ENCODE measurements at regions not wholly inside any gene's neighbourhood (a gene's known extent, or its start where the extent isn't known, plus 50 kb on each side); places are given as distances from the start of the nearest gene placed in this dataset.
"Not testable (repeated sequence)": the region's sequence is repeated elsewhere in the genome, so short reads cannot be mapped to it uniquely, and the experiment has no call there.

DNA sequence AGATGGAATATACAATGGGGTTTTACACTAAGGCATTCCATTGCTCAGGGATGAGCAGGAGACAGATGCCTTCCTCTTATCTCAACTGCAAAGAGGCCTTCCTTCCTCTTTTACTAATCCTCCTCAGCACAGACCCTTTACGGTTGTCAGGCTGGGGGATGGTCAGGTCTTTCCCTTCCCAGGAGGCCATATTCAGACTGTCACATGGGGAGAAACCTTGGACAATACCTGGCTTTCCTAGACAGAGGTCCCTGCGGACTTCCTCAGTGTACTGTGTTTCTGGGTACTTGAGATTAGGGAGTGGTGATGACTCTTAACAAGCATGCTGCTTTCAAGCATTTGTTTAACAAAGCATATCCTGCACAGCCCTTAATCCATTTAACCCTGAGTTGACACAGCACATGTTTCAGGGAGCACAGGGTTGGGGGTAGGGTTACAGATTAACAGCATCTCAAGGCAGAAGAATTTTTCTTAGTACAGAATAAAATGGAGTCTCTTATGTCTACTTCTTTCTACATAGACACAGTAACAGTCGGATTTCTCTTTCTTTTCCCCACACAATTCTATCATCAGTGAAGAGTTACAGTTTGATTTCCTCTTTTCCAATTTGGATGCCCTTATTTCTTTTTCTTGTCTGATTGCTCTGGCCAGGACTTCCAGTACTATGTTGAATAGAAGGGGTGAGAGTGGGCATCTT is 737.1 kb downstream of the TRHDE start:
- not testable (repeated sequence) for DNase-seq (ENCODE audit: low read depth, low spot score)

DNA sequence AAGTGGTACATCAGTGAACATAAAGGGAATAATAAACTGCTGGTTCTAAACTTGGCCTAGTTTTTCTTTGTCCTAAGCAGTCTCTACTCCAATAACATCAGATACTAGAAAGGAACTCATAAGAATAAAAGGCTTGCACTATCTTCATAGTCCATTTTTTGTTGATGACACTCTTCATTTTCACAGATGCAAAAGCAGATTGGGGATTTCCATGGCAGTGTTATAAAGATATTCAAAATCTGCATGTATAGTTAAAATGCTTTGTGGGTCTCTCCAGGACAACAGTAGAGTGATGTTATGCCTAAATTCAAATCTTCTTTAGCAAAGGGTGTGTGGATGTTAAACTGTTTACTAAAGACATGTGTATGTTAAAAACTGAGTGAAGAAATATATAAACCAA is 745.8 kb downstream of the TRHDE start:
- DNase-seq (ENCODE audit: low read depth, low spot score) = no peak

DNA sequence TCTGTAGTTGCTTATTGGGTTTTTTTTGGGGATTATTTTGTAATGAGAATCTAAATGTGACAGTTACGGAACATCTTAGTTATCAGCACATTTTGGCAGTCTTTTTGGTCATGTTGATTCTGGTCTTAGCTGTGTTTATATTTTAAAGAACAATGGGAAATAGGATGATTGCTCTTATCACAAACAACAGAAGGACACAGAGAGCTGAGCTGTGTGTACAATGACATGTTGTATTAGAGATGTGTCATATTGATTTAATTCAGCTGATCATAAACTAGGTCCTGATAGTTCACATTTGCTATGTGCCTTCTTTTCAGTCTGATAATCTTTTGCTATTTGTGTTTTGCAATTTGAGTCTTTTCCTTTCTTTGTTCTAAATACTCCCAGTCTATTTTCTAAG is 781.7 kb downstream of the TRHDE start:
- no peak for DNase-seq (ENCODE audit: low read depth, low spot score)

DNA sequence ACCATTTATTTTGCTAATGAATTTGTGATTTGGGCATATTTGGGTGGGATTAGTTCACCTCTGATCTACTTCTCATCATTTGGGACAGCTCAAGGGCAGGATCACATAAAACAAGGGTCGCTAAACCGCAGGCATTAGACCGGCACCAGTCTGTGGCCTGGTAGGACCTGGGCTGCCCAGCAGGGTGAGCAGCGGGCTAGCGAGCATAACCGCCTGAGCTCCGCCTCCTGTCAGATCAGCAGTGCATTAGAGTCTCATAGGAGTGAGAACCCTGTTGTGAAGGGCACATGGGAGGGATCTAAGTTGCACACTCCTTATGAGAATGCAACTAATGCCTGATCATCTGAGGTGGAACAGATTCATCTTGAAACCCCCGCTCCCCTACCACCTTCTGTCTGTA is 785.3 kb downstream of the TRHDE start:
- no peak for DNase-seq (ENCODE audit: low read depth, low spot score)

DNA sequence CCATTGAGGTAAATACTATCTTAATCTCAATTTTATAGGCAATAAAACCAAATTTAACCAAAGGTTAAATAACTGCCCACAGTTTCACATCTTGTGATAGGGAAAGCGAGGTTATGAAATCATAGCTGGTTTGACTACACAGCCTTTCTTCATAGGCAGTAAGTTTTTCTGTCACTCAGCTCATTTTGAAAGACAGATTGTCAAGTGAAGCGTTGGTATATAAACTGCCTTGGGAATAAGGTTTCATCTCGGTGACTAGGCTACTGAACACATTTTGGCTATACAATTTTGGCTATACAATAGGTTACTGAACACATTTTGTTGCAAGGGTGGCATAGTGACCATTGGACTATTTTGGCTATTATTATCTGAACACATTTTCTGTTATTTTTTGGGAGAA is 793.7 kb downstream of the TRHDE start:
- no peak for DNase-seq (ENCODE audit: low read depth, low spot score)

DNA sequence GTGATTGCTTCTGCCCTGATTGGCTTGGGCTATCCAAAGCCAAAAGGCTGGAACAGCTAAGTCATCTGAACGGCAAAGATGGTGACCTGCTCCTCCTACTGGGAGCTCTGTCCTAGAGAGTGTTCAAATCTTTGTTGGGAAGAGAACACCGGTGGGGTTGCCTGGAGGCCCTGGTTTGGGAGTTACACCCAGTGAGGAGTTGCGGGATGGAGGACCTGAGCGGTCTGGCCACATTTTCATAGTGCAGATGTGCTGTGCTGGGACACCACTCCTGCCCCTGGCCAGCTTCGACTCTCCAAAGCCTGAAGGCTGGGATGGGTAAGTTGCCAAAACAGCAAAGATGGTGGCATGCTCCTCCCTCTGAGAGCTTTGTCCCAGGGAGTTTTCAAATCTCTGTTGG is 795.4 kb downstream of the TRHDE start:
- DNase-seq (ENCODE audit: low read depth, low spot score) = no peak

DNA sequence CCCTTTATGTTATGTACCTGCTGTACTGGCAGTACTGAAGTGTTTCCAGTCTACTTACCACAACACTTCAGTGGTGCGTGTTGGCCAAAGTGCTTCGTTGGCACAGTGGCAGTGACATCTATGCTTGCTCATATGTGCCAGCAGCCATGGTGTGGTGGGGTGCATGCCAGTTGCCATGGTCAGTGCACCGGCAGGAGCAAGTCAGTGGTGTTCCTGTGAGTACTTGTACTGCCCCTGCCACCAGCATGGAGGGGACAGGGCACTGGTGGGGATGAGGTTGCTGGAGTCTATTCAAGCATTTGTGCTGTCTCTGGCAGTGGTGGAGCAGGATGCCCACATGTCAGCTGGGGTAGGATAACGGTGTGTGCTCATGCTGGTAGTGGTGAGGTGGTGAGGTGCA is 800.0 kb downstream of the TRHDE start:
- DNase-seq (ENCODE audit: low read depth, low spot score) = no peak

DNA sequence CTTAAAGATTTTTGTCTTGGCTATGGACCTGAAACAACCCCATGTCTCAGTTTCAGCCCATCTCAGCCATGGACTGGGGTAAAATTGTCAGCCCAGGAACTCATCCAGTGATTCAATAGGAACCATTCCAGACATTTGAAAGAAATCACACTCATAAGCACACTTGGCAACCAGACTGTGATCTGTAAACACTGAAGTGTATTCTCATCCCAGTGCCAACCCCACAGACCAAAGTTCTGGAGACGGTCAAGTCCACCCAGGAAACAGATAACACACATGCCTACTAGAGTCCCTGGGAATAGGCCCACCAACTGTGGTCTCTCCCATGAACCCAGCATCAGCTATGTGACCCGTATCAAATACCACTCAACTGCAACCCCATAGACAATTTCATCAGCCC is 804.6 kb downstream of the TRHDE start:
- no peak for DNase-seq (ENCODE audit: low read depth, low spot score)

DNA sequence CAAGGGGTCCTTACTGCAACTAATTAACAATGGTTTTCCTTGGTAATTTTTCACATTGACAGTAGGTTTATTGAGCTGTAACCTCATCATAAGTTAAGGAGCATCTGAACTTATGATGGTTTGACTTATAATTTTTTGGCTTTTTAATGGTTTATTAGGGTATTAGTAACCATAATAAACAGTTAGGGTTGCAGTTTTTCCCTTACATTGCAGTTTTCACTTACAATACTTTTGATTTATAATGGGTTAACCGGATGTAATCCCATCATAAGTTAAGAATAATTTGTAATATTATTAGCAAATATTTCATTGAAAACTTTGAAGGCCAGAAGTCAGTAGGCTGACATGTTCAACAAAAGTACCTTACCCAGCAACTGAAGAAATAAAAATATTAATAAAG is 811.6 kb downstream of the TRHDE start:
- no peak for DNase-seq (ENCODE audit: low read depth, low spot score)

DNA sequence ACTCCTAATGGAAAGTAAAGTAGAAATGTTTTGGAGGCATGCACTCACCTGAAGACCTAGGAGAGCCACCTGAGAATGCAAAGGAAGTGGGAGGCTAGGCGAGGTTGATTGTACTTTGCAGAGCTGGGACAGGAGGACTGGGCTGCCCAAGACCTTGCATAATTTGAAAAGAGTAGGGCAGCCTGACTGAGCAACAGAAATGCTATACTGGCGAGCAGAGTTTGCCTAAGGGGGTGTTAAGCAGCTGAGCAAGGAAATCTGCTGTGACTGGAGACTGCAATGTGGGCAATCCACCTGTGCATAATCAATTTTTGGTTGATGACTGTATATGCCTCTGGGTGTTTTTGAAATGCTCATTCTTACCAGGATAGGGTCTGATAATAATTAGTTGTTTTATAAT is 834.1 kb downstream of the TRHDE start:
- DNase-seq (ENCODE audit: low read depth, low spot score) = no peak

DNA sequence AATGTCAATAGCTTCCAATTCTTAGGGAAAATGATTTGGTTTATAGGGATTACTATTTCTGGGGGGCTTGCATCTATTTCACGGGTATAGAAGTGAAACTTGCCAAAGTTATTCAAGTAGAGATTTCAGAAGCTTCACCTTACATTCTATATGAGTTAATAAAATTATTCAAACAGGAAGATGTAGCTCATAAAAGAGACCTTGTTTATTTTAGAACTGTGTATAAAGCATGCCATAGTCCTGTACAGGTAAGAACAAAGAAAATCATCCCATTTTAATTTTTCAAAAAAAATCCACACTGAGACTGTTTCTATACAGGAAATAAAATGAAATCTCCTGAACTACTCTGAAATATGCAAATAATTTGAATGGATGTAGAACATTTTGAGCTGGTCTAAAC is 834.7 kb downstream of the TRHDE start:
- no peak for DNase-seq (ENCODE audit: low read depth, low spot score)

DNA sequence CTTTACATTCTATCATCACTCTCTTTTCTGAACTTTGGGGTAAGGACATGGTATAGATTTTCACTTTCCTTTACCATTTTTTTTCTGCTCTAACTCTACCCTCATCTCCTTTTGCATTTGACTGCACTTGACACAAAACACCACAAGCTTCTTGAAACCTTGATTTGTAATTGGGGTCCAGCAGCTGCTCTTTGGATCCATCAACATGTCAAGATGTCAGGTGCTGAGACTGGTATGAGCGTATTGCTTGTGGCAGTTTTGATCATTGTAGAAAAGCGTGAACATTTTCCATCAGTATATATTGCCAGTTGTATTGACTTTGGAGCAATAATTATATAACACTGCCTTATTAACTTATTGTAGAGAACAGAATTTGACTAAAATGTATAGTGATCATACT is 838.6 kb downstream of the TRHDE start:
- DNase-seq (ENCODE audit: low read depth, low spot score) = no peak

DNA sequence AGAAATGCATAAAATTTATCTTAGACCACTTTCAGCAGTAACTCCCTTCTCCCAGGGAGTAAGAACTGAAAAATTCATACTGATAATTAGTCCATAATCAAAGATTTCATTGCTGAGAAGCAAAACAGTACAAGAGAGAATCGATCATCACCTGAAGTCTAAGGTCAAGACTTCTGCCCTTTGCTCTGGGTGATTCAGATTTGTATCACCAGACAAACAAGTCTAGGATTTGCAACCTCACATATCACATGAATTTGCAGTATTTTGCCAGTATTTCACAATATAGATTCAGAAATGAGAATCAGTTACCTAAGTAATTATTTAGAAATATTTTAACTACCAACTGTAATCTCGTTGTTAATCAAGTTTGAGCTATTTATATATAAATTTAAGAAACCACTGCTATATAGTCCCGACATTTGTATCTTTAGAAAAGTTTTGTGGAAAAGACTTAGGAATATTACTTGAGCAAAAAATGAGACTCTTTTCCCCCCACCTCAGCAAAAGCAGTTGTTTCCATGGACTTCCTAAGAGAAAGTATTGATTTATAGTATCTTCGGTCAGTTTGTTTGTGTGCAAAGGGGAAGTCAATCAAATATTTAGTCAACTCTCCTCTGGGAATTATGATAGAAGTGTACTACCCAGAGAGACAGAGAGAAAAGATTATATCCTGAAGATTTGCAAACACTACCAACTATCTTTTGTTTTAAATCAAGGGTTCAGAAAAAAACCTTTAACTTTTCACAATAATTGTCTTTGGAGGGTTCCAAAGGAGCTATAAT is 840.1 kb downstream of the TRHDE start:
- no peak for DNase-seq (ENCODE audit: low read depth, low spot score)

DNA sequence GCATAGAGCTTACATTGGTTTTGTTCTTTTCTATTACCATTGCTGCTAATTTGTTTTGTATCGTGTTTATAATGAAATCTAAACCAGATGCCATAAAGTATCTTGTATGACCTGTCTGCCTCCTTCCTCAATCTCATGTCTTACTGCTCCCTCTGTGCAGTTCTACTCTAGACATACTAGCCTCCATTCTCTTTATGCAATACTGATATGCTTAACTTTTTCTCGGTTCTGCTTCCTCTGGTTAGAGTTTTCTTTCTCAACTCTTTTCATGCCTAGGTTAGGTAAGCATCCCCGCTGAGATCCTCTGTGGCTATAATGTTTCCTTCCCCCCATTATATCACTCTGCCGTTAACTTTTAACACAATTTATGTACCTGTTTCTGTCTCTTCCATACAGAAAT is 852.3 kb downstream of the TRHDE start:
- no peak for DNase-seq (ENCODE audit: low read depth, low spot score)

DNA sequence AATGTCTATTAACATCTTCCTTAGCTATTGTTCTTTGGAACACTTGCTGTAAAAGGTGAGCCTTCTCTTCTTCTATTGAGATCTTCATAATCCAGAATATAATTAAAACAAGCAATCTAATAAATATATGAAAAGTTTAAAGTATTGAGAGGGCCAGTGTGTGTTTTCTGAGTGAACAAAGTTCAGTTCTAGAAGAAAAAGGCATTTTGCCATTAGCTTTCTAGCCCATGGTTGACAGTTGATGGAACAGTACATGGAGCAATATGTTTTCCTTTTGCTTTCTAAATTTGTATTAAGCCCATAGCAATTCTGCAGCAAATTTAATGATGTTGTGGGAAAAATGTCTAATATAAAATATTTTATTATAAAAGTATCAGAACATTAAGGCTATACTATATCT is 853.0 kb downstream of the TRHDE start:
- no peak for DNase-seq (ENCODE audit: low read depth, low spot score)

DNA sequence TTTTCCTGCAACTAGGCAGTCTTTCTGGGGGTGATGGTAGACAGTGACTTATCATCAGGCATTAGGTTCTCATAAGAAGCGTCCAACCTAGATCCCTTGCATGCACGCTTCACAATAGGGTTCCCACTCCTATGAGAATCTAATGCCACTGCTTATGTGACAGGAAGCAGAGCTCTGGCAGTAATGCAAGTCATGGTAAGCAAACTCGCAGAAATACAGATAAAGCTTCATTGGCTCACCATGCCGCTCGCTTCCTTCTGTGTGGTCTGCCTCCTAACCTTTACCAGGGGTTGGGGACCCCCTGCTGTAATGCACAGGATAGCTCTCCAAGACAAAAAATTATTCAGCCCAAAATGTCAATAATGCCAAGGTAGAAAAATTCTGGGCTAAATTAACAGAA is 864.2 kb downstream of the TRHDE start:
- DNase-seq (ENCODE audit: low read depth, low spot score) = no peak

DNA sequence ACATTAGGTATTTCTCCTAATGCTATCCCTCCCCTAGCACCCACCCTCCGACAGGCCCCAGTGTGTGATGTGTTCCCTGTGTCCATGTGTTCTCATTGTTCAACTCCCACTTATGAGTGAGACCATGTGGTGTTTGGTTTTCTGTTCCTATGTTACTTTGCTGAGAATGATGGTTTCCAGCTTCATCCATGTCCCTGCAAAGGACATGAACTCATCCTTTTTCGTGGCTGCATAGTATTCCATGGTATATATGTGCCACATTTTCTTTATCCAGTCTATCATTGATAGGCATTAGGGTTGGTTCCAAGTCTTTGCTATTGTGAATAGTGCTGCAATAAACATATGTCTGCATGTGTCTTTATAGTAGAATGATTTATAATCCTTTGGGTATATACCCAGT is 867.5 kb downstream of the TRHDE start:
- not testable (repeated sequence) for DNase-seq (ENCODE audit: low read depth, low spot score)

DNA sequence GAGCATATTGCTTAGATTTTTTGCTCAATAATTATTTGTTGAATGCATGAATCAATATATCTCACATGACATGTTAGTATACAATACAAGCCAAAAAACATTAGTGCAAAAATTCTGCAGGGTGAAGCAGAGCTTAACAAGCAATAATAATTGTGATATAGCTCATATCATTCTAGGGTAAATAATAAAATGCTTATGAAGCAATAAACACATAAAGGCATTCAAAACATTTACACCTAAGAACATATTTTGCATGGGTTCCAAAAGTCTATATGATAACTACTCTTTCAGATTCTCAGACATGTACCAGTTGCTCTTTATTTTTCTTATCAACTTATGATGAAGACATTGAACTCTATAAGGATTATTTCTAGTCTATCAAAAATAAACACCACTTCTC is 886.2 kb downstream of the TRHDE start:
- DNase-seq (ENCODE audit: low read depth, low spot score) = no peak

DNA sequence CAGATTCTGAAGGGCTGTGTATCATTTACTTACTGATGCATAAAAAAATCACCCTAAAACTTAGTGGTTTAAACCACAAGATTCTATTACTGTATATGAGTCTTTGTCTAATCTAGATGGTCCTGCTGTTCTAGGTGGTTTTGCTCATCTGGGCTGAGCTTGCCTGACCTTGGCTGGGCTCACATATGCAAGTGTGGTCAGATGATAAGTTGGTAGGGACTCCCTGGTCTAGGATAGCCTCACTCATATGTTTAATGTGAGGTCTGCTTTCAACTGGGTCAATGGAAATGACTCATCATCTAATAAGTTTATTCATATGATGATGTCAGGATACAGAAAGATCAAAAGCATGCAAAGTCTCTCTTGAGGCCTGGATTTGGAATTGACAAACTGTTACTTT is 887.8 kb downstream of the TRHDE start:
- DNase-seq (ENCODE audit: low read depth, low spot score) = no peak

DNA sequence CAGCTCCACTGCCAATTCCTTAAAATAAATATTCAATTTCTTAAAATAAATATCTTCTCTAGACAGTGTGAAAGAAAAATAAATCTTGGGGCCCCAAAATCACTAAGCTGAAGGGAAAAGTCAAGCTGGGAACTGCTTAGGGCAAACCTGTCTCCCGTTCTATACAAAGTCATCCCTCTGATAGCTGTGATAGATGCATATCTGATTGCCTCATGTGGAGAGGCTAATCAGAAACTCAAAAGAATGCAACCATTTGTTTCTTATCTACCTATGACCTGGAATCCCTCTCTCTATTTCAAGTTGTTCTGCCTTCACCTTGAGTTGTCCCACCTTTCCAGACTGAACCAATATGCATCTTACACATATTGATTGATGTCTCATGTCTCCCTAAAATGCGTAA is 889.8 kb downstream of the TRHDE start:
- no peak for DNase-seq (ENCODE audit: low read depth, low spot score)

DNA sequence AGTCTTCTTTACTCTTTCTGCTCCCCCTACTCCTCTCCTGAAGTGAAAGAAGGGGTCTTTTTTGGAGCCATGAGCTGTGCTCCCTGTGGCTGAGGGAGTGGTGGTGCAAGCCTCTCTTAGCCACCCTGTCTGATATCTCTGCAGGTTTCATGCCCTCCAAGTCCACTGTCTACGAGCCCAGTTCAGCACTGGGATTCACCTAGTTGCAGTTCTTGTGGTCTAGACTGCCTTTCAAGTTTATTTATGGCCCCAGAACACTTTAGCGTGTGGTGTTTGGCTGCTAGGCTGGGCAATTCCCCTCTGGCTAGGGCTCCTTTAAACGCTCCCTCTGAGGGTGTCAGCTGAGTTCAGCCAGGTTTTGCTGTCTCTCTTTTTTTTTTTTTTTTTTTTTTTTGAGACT is 908.6 kb downstream of the TRHDE start:
- no peak for DNase-seq (ENCODE audit: low read depth, low spot score)

DNA sequence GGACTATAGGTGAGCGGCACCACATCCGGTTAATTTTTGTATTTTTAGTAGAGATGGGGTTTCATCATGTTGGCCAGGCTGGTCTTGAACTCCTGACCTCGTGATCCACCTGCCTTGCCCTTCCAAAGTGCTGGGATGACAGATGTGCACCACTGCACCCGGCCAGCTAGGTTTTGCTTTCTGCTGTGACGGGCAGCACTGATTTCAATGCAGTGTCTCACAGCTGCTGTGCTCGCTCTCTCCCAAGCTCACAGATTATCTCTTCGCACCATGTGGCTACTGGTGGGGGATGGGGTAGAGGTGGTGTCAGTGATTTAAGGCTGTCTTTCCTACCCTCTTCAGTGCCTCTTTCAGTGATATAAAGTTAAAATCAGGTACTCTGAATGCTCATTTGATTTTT is 909.1 kb downstream of the TRHDE start:
- no peak for DNase-seq (ENCODE audit: low read depth, low spot score)

DNA sequence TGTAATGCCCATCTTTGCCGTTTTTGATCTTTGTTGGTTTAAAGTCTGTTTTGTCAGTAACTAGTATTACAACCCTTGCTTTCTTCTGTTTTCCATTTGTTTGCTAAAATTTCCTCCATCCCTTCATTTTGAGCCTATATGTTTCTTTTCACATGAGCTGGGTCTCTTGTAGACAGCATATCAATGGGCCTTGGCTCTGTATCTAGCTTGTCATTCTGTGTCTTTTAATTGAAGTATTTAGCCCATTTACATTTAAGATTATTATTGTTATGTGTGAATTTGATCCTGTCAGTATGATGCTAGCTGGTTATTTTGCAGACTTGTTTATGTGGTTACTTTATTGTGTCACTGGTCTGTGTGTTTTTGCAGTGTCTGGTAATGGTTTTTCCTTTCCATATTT is 913.2 kb downstream of the TRHDE start:
- DNase-seq (ENCODE audit: low read depth, low spot score) = no peak

DNA sequence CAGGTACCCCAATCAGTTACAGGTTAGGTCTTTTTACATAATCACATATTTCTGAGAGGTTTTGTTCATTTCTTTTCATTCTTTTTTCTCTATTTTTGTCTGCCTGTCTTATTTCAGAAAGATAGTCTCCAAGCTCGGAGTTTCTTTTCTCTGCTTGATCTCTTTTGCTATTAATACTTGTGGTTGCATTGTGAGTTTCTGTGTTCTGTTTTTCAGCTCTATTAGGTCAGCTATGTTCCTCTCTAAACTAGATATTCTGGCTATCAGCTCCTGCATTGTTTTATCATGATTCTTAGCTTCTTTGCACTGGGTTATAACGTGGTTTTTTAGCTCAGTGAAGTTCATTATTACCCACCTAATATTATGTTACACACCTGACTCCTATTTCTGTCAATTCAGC is 914.1 kb downstream of the TRHDE start:
- DNase-seq (ENCODE audit: low read depth, low spot score) = no peak
